GM21737 (cell line): ENCODE measurements at regions not wholly inside any gene's neighbourhood (a gene's known extent, or its start where the extent isn't known, plus 50 kb on each side); places are given as distances from the start of the nearest gene placed in this dataset.
"Not testable (repeated sequence)": the region's sequence is repeated elsewhere in the genome, so short reads cannot be mapped to it uniquely, and the experiment has no call there.

ENCODE experiments used
- ATAC-seq: cut with Tn5 transposase; IDR thresholded peaks from one replicate; pipeline ENCODE4 v1.9.1; 2021; ENCODE audit warnings: mild to moderate bottlenecking, moderate library complexity; ENCODE audit not compliant: unreplicated experiment

DNA sequence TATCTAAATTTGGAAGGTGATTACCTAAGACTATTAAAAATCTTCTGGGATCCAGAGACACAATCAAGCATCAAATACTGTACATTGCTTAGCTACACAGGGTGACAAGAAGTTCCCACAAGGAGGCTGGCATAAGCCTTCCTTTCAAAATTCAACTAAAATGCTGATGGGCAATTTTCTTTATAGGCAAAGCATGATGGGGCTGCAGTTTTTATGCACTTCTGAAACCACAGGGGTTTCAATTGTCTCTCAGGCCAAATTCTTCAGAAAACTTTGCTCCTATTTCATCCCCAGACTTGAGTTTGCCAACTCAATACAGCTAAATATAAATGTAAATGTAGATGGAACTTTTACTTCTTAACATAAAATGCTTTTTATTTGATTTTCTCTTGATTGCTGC, 241.6 kb downstream of the ZPLD1 start:
- no peak for ATAC-seq

DNA sequence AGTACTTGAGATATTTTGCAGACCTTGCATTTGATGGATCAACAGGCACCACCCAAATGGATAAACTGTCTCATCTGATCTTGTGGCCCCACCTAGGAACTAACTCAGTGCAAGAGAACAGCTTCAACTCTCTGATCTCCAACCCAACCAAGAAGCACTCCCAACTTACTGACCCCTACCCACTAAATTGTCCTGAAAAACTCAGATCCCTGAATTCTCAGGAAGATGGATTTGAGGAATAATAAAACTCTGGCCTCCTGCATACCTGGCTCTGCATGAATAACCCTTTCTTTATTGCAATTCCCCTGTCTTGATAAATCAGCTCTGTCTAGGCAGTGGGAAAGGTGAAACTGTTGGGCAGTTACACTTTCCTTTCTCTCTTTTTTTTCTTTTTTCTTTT, 247.9 kb downstream of the ZPLD1 start:
- ATAC-seq, result no peak

DNA sequence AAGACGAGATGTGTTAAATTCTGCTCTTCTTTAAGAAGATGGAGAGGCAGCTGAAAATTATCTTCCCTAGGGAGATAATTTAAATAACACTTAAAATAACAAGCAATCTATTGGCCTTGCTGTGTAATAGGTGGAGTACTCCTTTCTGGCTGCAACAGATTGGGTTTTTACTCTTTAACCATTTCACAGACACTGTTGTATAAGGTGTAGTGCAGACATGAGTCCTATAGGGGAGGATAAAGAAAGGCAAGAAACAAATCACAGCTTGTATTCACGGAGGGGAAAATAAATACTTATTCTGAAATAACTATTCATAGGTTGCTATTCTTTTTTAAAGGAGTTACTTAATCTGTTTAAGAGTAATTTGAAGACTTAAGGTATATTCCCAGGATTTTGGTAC, 252.0 kb downstream of the ZPLD1 start:
- ATAC-seq, result no peak

DNA sequence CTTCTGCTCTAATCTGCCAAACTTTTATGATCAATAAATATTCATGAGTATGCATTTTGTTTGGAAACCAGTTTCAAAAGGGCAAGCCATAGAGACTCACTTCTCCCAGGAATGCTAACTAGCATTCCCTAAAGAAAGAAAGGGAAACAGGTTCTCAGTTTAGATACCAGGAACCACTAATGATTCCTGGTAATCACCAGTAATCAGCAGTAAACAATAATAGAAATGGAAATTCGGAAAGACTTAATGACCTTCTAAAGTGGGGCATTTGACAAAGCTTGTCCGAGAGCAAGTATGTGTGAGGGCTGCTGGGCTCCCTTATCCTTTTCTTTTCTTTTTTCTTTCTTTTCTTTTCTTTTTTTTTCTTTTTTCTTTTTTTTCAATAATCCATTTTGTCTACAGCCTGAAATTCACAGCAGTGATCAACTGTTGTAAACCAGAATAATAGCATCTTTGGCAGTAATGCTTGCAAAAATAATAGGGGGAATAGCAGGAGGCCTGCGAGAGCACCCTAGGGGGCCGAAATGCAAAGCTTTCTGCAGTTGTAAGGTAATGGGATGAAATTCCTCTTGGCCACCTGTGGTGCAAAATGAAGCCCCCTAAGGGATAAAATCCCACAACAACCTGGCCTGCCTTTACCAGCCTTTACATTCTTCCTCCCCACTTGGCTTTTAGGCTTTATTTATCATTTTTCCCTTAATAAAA, 253.2 kb downstream of the ZPLD1 start:
- ATAC-seq, result no peak

DNA sequence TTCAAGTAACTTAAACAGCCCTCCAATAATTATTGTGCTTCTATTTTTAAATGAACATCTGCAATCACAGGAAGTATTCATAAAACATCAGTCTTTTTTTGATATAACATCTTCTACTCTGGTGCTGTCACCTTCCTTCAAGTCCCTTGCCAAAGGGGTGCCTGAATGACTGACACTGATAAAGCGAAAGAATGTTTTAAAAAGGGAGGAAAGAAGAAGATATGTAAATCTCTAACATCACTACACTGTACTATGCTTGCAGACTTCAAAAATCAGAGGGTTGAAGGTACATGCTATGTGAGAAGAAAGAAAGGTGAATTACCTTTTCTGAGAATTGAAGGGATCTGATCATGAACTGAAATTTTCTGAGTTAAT, 253.7 kb downstream of the ZPLD1 start:
- ATAC-seq, result no peak

DNA sequence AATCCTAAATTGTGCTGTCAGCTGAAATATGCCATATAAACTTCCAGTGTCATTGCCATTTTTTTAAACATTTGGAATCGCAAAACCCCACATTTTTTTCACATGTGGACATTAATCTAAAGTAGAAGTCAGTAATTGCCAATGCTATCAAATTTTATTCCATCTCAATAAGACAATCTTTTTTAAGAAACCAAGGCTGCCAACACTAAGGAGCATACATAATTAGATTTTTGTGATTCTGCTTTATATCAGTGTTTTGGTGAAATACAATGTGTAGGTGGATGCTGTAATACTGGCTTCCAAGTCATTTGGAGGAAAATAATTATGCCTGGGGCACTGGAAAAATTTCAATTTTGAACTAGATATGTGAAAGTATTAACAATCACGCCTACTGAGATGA, 256.7 kb downstream of the ZPLD1 start:
- ATAC-seq, result no peak

DNA sequence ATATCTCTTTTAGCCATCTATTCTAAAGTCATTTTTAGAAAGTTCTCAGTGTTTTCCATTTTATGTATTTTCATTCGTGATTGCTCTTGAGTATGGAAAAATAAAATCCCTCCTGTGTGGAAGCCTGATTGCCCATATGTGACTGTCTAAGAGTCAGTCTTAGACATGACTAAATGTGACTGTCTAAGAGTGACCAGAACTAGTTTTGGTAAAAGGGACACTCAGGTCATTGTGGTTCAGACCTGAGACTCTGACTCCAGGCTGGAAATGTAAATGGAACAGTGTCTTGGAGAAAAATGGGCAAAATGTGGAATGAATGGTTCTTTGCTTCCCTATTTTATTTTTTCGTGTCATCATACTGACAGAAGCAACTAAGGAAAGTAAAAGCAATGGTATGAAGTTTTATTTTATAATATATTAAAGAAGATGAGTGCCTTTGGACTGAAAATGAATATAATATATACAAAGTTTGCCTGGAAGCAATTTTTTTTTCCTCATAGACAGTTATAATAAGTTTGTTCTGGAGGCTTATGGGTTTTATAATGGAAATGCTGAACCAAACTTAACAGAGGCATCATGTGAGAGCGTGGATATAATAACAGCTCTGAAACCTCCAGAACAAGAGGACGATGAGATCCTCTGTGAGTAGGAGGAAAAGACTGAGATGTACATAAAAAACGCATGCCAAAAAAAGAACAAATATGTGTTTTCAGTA, 264.4 kb downstream of the ZPLD1 start:
- ATAC-seq, result no peak

DNA sequence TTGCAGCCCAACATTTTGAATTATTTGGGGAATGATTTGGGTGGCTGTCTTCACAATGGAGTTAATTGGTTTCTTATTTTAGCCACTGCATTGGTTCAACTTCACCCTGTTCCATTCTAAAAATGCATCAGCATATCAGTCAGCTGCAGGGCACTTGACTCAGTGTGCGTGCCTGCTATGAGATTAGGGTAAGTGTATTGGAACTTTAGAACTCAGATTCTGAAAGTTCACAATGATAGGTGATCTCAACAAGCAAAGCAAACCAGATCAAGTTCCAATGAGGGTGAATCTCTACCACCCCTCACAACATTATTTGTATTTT, 265.0 kb downstream of the ZPLD1 start:
- ATAC-seq, result no peak

DNA sequence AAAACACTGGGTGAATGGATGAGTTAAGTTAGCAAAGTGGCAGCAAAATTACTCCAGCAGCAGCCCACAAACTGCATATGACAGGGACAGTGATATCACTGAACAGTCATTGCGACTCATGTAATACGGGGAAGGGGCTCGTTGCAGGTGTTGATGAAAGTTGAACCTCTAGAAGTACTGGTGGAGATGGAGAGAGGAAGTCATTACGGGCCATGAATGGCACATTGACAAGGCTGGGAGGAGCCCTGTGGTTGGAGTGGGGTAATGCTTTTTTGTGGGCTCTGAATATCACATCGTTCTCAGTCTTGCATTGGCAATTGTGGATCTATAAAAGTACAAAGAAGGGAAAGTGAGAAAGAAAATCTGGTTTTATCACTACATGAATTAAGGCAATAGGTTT, 278.1 kb downstream of the ZPLD1 start:
- no peak for ATAC-seq

DNA sequence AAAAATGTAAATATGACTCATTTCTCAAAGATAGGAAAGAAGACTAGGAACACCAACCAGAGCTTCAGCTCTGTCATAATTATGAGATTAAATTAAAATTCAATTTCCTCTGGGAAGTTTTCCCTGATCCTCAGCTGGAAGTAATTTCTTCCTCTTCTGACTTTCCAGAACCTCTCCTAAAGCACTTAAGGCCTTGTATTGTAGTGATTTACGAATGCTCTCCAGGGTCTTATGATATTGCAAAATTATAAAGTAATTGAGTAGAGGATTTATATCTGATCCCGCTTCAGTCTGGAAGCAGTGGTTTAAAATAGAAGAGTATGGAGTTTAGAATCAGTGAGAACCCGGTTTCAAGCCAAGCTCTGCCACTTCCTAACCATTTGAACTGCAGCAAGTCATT, 279.8 kb downstream of the ZPLD1 start:
- peak; percentile 13 for ATAC-seq

DNA sequence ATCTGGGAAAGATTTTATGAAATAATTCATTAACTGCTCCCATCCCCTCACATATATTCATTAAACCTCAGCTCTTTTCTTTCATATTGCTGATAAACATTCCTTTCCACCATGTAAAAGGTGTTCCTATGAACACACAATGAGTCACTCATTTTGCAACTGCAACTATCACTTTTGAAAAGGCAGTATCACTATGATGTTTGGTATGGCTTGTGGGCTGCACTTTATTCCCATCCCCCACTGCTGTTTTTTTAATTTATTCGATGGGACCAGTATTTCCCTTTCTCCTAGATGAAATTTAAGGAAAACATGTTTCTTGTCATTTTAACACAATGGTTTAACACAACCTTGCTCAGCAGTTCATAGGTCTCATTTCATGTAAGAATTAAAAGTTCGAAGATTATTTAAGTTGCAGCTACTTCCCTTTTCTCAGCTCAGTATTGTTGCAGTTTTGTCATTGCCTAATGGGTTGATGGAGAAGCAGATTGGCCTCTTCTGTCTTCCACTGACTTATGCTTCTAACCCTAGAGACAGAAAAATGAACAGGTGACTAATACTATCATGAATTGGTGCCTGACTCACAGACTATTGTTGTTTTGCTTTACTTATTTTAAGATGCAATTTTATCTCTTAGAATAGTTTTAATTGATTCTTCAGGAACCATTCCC, 280.3 kb downstream of the ZPLD1 start:
- ATAC-seq, result peak; percentile 96

DNA sequence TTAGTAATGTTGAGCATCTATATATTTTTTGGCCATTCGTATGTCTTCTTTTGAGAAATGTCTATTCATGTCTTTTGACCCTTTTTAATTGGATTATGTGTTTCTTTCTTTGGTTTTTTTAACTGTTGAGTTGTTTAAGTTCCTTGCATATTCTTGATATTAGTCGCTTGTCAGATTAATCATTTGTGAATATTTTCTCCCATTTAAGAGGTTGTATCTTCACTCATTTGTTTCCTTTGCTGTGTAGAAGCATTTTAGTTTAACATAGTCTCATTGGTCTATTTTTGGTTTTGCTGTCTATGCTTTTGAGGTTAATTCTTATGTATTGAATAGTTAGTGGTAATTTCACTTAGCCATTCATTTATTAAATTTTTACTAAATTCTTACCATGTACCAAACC, 283.8 kb downstream of the ZPLD1 start:
- no peak for ATAC-seq

DNA sequence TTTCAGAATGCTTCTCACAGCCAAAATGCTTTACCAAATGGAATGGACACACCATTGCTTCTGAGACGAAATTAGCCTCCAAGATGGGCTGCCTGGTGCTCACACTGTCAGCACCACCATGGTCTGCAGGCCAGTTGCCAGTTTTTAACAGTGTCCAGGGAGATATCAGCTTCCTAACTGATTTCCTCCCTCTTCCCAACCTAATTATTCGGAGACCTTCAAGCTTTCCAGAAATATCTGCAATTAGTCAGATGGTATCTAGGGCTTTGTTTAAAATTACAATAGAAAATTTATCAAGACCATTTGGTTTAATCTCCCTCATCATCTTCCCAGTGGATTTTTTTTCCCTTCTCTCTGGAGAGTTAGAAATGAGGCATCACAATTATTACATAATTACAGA, 287.5 kb downstream of the ZPLD1 start:
- no peak for ATAC-seq

DNA sequence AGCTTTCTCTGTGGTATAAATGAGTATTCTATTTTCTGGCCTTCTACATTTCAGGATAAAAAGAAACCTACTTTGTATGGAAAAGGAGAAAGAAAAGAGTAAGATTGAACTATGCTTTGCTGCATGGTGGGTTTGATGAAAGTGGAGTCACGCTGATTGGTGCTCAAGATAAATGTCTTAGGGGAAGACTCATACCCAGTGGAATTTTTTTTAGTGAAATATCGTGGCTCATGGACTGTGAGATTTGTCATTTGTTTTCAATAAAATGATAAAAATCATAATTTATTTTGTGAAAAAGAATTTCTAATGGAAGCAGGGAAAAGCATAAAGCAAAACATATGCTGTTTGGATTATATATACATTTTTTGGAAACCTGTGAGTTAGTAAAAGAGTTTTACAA, 292.5 kb downstream of the ZPLD1 start:
- ATAC-seq, result no peak

DNA sequence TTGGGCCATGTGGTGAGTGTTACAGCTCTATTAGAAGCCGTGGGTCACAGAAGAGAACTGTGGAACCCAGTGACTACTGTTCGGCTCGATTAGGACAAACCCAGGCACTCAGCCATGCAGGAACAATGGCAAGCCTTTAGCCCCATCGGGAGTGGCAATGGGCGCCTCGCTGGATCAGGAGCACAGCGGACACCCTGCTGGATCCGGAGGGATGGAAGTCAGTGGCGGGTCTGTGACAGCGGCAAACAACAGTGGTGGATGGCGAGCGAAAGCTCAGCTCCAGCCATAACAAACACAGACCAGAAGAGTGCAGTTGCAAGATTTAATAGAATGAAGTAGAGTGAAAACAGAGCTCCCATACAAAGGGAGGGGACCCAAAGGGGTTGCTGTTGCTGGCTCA, 297.8 kb downstream of the ZPLD1 start:
- ATAC-seq, result not testable (repeated sequence)

DNA sequence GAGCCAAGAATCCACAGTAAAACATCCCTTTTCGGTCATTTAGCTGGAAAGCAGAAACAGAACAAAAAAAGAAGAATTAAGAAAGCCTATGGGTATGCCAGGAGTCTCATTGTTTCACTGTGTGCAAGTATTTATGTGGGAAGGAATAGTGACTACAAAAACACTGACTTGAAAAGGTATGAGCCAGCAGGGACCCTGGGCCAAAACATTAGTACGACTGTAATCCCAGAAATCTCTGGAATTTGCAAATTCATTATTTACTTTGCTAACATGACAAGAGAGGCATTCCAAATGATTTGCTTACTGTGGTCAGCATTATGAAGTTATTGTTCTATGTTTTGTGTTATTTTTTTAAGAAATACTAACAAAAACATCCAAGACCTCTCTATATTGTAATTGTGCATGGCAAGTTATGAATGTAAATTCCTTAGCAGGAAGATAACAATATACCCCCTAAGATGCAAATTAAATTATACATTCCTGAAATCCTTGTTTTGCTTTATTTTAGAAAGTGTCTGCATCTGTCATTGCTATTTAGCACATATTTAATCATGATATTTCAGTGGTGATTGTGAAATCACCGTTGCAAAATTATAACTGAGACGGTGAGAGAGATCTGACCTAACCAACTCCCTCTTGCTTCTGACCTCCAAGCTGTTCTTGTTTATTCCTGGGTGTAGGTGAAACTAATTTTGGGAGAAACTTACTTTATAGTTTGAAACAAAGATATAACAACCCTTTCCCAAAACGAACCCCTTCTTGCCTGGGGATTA, 299.2 kb downstream of the ZPLD1 start:
- ATAC-seq, result no peak

DNA sequence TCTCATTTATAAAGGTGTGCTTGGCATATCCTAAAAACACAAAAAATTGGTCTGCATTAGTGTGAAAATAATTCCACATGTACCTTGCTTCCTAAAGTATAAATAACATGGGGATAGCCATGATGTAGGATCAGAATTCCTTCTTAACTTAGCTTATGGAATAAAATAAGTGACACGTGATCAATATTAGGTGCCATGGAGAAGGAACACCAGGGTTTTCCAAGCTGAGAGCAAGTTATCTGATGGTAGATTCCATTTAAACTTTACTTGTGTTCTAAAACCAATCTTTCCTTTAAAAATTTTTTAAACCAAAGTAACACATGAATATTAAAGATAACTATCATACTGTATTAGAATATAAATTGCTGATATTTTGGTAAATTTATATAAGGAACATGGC, 300.5 kb downstream of the ZPLD1 start:
- no peak for ATAC-seq

DNA sequence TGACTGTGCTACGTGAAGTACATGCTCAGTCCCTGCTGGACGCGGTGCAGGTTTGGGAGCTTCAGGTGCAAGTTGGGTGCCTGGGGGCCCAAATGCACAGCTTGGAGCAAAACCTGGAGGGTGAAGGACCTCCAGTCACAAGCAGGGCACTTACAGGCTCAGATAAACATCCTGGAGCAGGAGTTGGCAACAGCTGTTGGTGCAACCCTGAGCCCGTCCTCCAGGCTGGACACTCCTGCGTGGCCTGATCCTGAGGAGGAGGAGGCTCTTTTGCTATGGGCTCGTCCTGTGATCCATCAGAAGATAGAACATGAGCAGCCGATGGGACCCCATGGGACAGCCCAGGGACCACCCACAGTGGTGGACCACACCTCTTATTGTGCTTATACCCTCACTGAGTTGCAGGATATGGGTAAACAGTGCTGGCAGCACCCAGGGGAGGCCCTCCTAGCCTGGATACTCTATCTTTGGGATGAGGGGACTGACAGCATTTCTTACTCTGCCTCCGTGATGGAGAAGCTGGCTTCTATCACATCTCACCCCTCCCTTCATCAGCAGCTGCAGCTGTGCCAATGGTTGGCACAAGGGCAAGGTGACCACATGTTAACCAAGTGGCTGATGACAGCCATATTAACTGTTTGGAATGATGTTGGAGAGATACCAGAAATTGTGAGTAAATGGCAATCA, 301.6 kb downstream of the ZPLD1 start:
- no peak for ATAC-seq

DNA sequence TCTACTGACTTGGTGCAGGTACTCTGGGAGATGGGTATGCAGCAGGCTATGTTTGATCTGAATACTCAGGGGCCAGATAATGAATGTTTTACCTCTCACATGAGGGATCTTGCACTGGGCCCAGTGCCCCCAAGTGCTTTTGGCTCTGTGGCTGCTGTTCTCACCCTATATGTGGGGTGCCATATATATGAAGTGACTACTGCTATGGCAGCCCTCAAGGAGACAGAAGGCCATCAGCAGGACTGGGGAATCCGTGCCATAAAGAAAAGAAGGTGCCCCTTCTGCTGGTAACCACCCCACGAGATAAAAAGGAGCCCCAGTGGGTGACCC, 302.1 kb downstream of the ZPLD1 start:
- ATAC-seq, result no peak

DNA sequence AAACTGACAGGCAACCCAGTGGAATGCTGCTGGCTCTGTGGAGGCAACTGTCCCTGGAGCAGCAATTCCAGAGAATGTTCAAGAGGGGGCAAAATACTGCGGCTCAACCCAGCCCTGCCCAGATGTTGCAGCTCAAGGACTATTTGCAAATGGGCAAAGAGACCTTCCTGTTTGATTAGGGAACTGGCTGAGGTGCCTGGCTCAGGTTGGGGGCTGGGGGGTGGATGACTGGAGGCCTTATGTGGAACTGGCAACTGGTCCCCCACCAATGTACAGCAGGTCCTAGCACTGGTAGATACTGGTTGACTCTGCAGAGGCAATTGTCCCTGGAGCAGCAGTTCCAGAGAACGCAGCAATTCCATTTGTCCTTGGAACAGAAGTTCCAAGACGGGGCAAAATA, 302.5 kb downstream of the ZPLD1 start:
- ATAC-seq, result no peak

DNA sequence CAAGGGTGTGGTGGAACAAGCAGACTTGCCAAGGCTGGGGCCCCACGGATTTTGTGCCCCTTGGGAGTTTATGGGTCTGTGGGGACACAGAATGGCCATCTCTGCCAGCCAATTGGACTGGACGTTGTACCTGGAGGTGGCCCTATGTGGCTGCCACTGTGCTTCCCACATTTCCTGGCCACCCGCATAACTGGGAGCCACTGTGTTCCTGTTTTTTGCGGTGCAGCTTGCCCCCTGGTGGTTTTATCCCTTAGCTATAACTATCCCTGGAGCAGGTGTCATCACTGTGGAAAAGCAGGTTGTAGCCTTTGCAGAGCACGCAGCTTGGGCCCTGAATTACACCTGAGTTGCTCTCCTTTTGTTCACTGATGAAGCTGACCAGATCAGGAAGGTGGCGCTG, 306.3 kb downstream of the ZPLD1 start:
- ATAC-seq, result no peak
